SK-N-SH (cell line): ENCODE measurements at regions not wholly inside any gene's neighbourhood (a gene's known extent, or its start where the extent isn't known, plus 50 kb on each side); places are given as distances from the start of the nearest gene placed in this dataset.

Experiments used
- CTCF ChIA-PET: fragments of 300-600, 350-600 bp; formaldehyde crosslinking; extraction: SDS; loops from one replicate; lab custom pipeline; 2021; lab: Yijun Ruan, JAX
- POLR2A ChIA-PET: fragments of 350-600 bp; sonication (Branson Sonifier 250); formaldehyde crosslinking; extraction: SDS; loops from one replicate; lab custom pipeline; 2020; ENCODE audit warnings: antibody characterized with exemption, inconsistent platforms; lab: Yijun Ruan, JAX
- DNase-seq: peaks from one replicate; pipeline ENCODE4 v3.0.0; 2012
- H2AFZ ChIP-seq: fragments of 200-600 bp; sonication (generic); 2 replicates; pipeline ENCODE4 v1.8.1; 2016; ENCODE audit warnings: antibody characterized with exemption, mild to moderate bottlenecking, low read depth
- H3F3A ChIP-seq: fragments of 200-600 bp; sonication (generic); replicated peaks from 2 replicates; pipeline ENCODE3; 2016; ENCODE audit warnings: antibody characterized with exemption, mild to moderate bottlenecking; ENCODE audit not compliant: insufficient read depth
- H3K27ac ChIP-seq, 2 experiments: fragments of 200-500 bp in 1 of 2; fragments of 200-600 bp in 1 of 2; sonication (Bioruptor generic) in 1 of 2; sonication (generic), shearing (Covaris generic) in 1 of 2; 2 replicates each; pipeline versions ENCODE4 v1.5.1 to v1.6.1; 2014 to 2016; ENCODE audit warnings: low read depth in 2 of 2, inconsistent platforms in 1 of 2, low read length in 1 of 2, mild to moderate bottlenecking in 1 of 2, mixed read lengths in 1 of 2
- H3K27me3 ChIP-seq: fragments of 200-600 bp; sonication (generic), shearing (Covaris generic); 2 replicates; pipeline ENCODE4 v1.6.1; 2016; ENCODE audit warnings: mixed run types; ENCODE audit not compliant: insufficient read depth
- H3K36me3 ChIP-seq, 2 experiments: fragments of 200-500 bp in 1 of 2; fragments of 200-600 bp in 1 of 2; sonication (Bioruptor generic) in 1 of 2; sonication (generic) in 1 of 2; replicated peaks in 1 of 2; 2 replicates each; pipeline versions ENCODE3 to v1.5.1; 2014 to 2016; ENCODE audit warnings: low read length in 1 of 2, mild to moderate bottlenecking in 1 of 2; ENCODE audit not compliant: insufficient read depth in 2 of 2, control insufficient read depth in 1 of 2
- H3K4me1 ChIP-seq, 2 experiments: fragments of 200-500 bp in 1 of 2; fragments of 200-600 bp in 1 of 2; sonication (Bioruptor generic) in 1 of 2; sonication (generic), shearing (Covaris generic) in 1 of 2; 2 replicates each; pipeline versions ENCODE4 v1.5.1 to v1.6.1; 2014 to 2016; ENCODE audit warnings: low read depth in 1 of 2, low read length in 1 of 2, mixed run types in 1 of 2; ENCODE audit not compliant: insufficient read depth in 2 of 2, control insufficient read depth in 1 of 2
- H3K4me2 ChIP-seq: fragments of 200-600 bp; sonication (generic), shearing (Covaris generic); 2 replicates; pipeline ENCODE4 v1.6.1; 2017; ENCODE audit warnings: mixed run types
- H3K4me3 ChIP-seq, 2 experiments: fragments of 200-500 bp in 1 of 2; fragments of 200-600 bp in 1 of 2; sonication (Bioruptor generic) in 1 of 2; sonication (generic), shearing (Covaris generic) in 1 of 2; 2 replicates each; pipeline versions ENCODE4 v1.5.1 to v1.8.1; 2014 to 2016; ENCODE audit warnings: low read depth in 2 of 2, inconsistent platforms in 1 of 2, low read length in 1 of 2, mild to moderate bottlenecking in 1 of 2, mixed read lengths in 1 of 2, moderate library complexity in 1 of 2
- H3K79me2 ChIP-seq: fragments of 200-600 bp; sonication (generic); 2 replicates; pipeline ENCODE4 v1.8.1; 2017; ENCODE audit warnings: mild to moderate bottlenecking; ENCODE audit not compliant: insufficient read depth
- H3K9ac ChIP-seq: fragments of 200-600 bp; sonication (generic); 2 replicates; pipeline ENCODE4 v1.6.1; 2017; ENCODE audit warnings: mixed run types
- H3K9me2 ChIP-seq: fragments of 200-600 bp; sonication (generic); 2 replicates; pipeline ENCODE4 v1.6.1; 2017; ENCODE audit warnings: mixed run types
- H3K9me3 ChIP-seq: fragments of 200-600 bp; sonication (generic); 2 replicates; pipeline ENCODE4 v1.6.1; 2017; ENCODE audit warnings: mixed run types, mild to moderate bottlenecking, moderate library complexity
- H4K20me1 ChIP-seq: fragments of 200-600 bp; sonication (generic); 2 replicates; pipeline ENCODE4 v1.6.1; 2017; ENCODE audit warnings: mild to moderate bottlenecking, mixed run types; ENCODE audit not compliant: insufficient read depth
- NFIC ChIP-seq: IDR thresholded peaks from 2 replicates; pipeline ENCODE4 v1.4.0; 2012; ENCODE audit warnings: borderline replicate concordance
- NRF1 ChIP-seq: IDR thresholded peaks from 2 replicates; pipeline ENCODE4 v1.6.1; 2012; ENCODE audit warnings: low read depth, mild to moderate bottlenecking, low read length
- SIN3A ChIP-seq: IDR thresholded peaks from 2 replicates; pipeline ENCODE4 v1.6.1; 2012; ENCODE audit warnings: low read depth, mild to moderate bottlenecking, low read length, moderate library complexity, borderline replicate concordance
- USF1 ChIP-seq: IDR thresholded peaks from 2 replicates; pipeline ENCODE4 v1.4.0; 2012; ENCODE audit warnings: low read depth, borderline replicate concordance
- WGBS: methylation state at CpG from one replicate; pipeline ENCODE4 v1.1.6; 2017; ENCODE audit warnings: low lambda C conversion rate; 5-methylcytosine and 5-hydroxymethylcytosine counted together

- WGBS, result 92% methylated on average over 7 of the region's 7 CpGs
- no peak for TF ChIP-seq NRF1
- TF ChIP-seq SIN3A, result no peak
- TF ChIP-seq USF1, result no peak
- TF ChIP-seq NFIC, result no peak
- no peaks in the 10 kb centered on the region; a peak in 2 of 4 replicates for H3K4me1 ChIP-seq
- H2AFZ ChIP-seq, result no peak overlapping the region
- H3K9me2 ChIP-seq, result no peaks in the 10 kb centered on the region
- no peaks in the 10 kb centered on the region for H3F3A ChIP-seq
- no peaks in the 10 kb centered on the region for H3K27me3 ChIP-seq
- H3K79me2 ChIP-seq, result no peaks in the 10 kb centered on the region
- CTCF ChIA-PET, result interaction anchor here (0.7 to 2.2 kb wide), 3 partner anchors 10 to 335 kb away, joined by 3 to 5 read pairs (median 3); no protein-coding TSS in a partner anchor
- H3K9ac ChIP-seq, result no peak overlapping the region
- no peak overlapping the region for H3K27ac ChIP-seq
- H3K9me3 ChIP-seq, result no peaks in the 10 kb centered on the region
- no peaks in the 10 kb centered on the region for H4K20me1 ChIP-seq
- no peak overlapping the region for H3K4me3 ChIP-seq
- H3K36me3 ChIP-seq, result no peaks in the 10 kb centered on the region
- DNase-seq, result no peak
- H3K4me2 ChIP-seq, result no peak overlapping the region
- POLR2A ChIA-PET, result no interaction called here
Measured at GRCh38 chr20:36104244-36104643, 50.3 kb upstream of the EPB41L1 start.
